GM19328 (cell line): ENCODE measurements at regions not wholly inside any gene's neighbourhood (a gene's known extent, or its start where the extent isn't known, plus 50 kb on each side); places are given as distances from the start of the nearest gene placed in this dataset.
"Not testable (repeated sequence)": the region's sequence is repeated elsewhere in the genome, so short reads cannot be mapped to it uniquely, and the experiment has no call there.

Experiments
- ATAC-seq: cut with Tn5 transposase; IDR thresholded peaks from one replicate; pipeline ENCODE4 v1.9.1; 2021; ENCODE audit warnings: mild to moderate bottlenecking, moderate library complexity; ENCODE audit not compliant: unreplicated experiment

GRCh38 chr2:33704406-33704855 lies 105.3 kb upstream of the FAM98A start:
- ATAC-seq = no peak

DNA sequence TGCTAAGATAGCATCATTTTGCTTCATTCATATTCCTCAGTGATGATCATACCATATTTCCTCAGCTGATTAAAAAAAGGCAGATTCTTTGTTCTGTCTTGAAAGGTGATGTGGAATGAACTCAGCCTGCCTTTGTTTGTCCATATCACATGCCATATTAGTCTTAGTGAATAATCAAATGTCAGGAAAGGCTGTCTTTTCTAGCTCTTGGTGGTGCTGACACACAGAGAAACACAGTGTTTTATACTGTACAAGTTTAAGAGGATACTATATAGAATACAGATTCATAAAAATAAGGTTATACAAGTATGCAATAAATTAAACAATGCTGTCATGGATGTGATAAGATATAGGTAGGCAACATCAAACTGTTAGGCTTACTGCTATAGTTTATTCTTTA lies 97.1 kb upstream of the FAM98A start:
- ATAC-seq = no peak

- ATAC-seq = no peak
Observed at GRCh38 chr2:33694904-33695303, 95.8 kb upstream of the FAM98A start.

GRCh38 chr2:33690686-33691085 lies 91.6 kb upstream of the FAM98A start:
- ATAC-seq = not testable (repeated sequence)

- no peak for ATAC-seq
Observed at GRCh38 chr2:33681364-33681757, 82.3 kb upstream of the FAM98A start.

- ATAC-seq = no peak
Observed at GRCh38 chr2:33680644-33681363, 81.7 kb upstream of the FAM98A start.

GRCh38 chr2:33678436-33678835 lies 79.3 kb upstream of the FAM98A start:
- no peak for ATAC-seq

DNA sequence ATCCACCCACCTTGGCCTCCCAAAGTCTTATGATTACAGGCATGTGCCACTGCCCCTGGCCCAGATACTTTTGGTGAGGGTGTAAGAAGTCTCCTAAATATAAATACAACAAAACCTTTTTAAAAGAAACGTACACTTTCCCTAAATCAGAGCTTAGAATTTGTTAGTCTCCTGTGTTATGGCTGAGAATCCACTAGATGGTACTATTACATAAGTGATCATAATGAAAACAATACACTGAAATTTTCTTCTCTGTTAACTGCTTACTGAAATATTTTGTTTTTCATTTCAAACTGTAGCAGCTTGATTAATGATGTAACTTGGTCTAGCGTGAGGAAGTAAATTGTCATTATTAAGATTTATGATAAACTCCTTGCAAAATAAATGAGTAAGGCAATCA lies 74.8 kb upstream of the FAM98A start:
- ATAC-seq = no peak

GRCh38 chr2:33672896-33673295 lies 73.8 kb upstream of the FAM98A start:
- no peak for ATAC-seq

DNA sequence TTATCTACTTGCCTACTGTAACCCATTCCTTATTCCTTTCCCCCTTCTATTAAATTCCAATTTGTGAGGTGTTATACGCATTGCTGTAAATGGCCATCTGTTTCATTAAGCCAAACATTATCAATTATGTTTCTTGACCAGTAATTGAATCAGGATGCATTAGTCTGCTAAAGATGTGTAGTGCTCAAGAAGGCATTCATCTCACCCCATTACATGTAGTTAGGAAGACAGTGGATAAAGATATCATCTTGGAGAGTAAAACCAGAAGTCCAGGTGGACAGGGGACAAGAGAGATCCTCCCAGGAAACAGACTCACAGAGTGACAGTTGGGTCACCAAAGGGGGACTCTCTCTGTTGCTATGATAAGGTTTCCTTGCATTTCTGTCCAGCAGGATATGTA lies 73.3 kb upstream of the FAM98A start:
- ATAC-seq = no peak

- ATAC-seq = no peak
Observed at GRCh38 chr2:33671198-33671597, 72.1 kb upstream of the FAM98A start.

DNA sequence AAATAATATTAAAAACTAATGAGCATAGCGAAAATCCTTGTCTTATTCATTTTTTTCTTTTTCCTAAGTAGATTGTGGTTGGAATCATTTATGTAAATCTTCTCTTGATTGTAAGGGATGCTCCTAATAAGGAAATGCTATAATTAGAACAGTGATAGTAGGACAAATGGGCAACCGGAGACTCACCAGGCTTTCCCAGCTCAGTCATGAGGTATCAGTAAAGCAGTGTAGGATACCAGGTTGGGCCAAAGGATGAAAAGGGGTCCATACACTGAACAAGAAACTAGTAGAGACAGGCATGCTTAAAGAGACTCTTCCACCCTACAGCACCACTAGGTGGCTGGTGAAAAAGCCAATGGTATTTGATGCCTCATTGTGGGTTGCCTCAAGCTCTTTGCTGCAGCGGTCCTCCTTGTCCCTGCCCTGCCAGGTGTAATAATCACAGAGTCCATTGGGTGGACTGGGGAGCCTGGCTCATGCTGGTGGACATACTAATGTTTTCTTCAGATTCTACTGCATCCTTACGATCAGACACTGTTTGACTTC lies 71.4 kb upstream of the FAM98A start:
- no peak for ATAC-seq

- ATAC-seq = no peak
Observed at GRCh38 chr2:33666879-33667278, 67.8 kb upstream of the FAM98A start.

DNA sequence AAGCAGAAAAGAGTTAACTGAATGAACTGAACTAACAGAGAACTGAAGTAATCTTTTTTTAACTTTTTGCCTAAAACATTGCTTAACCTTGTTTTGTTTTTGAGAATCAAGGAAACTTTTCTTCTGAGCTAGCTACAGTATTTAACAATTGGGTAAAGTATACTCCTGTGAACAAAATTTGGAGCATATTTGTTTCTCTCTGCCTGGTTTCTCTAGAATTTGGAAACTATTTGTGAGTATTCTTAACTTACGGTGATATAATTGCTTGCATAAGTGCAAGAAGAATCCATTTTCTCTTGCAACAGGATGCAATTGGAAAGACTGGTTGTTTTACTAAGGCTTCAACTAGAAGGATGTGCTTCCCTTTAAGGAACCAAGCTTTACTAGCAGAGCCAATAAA lies 65.9 kb upstream of the FAM98A start:
- no peak for ATAC-seq

GRCh38 chr2:33660416-33661123 lies 61.5 kb upstream of the FAM98A start:
- ATAC-seq = no peak

GRCh38 chr2:33655626-33656320 lies 56.7 kb upstream of the FAM98A start:
- ATAC-seq = no peak

GRCh38 chr2:33652830-33653229 lies 53.7 kb upstream of the FAM98A start:
- no peak for ATAC-seq

DNA sequence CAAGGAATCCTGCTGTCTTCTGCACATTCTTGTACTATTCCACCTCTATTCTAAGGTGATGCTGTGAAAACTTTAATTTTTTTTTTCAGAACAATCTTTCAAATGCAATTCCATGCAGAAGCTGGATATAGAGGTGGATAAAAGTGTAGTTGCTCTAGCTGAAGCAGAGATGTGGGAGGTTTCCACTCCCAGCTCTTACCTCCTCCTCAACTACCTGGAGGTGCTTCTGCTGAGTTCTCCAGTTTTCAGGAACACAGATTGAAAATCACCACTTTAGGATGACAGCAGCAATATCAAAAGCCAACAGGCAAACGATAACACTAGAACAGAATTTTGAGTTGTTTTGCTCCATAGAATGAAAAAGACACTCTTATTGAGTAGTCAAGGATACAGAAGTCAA lies 51.1 kb upstream of the FAM98A start:
- no peak for ATAC-seq
